Body of pancreas (tissue), 4 donors: ENCODE measurements at regions not wholly inside any gene's neighbourhood (a gene's known extent, or its start where the extent isn't known, plus 50 kb on each side); places are given as distances from the start of the nearest gene placed in this dataset.

Experiments
- CTCF ChIP-seq, 7 experiments: fragments of 450-650 bp in 4 of 7; fragments of 200-600 bp in 3 of 7; sonication (generic) in 3 of 7; IDR thresholded peaks; one replicate each; pipeline ENCODE4 v1.5.1; 2016 to 2019; ENCODE audit warnings: antibody characterized with exemption in 7 of 7
- POLR2A ChIP-seq, 3 donors: fragments of 450-650 bp; IDR thresholded peaks; one replicate each; pipeline ENCODE4 v1.6.1; 2016; ENCODE audit warnings: antibody characterized with exemption in 3 of 3, mild to moderate bottlenecking in 2 of 3

- TF ChIP-seq CTCF (IDR thresholded peaks at IDR 0.05) (no peak), POLR2A (IDR thresholded peaks at IDR 0.05) (no peak)
These were observed 1076.7 kb downstream of the BRD1 start for GRCh38 chr22:48750826-48751440.
